SJSA1 (cell line): ENCODE measurements at regions not wholly inside any gene's neighbourhood (a gene's known extent, or its start where the extent isn't known, plus 50 kb on each side); places are given as distances from the start of the nearest gene placed in this dataset.
"Not testable (repeated sequence)": the region's sequence is repeated elsewhere in the genome, so short reads cannot be mapped to it uniquely, and the experiment has no call there.

ENCODE experiments used
- DNase-seq, 2 experiments: peaks; one replicate each; pipeline ENCODE4 v3.0.0-alpha.2; 2015 to 2020; ENCODE audit warnings: low spot score in 2 of 2, low read depth in 1 of 2
- H3K27ac ChIP-seq: fragments of 250-450 bp; sonication (Bioruptor Pico); 2 replicates; pipeline ENCODE4 v1.5.1; 2020; ENCODE audit warnings: mild to moderate bottlenecking, moderate library complexity
- H3K27me3 ChIP-seq: fragments of 250-450 bp; sonication (Bioruptor Pico); replicated peaks from 2 replicates; pipeline ENCODE4 v1.5.1; 2020; ENCODE audit warnings: mild to moderate bottlenecking, moderate library complexity
- H3K36me3 ChIP-seq: fragments of 250-450 bp; sonication (Bioruptor Pico); 2 replicates; pipeline ENCODE4 v1.5.1; 2020; ENCODE audit warnings: mild to moderate bottlenecking
- H3K4me1 ChIP-seq: fragments of 250-450 bp; sonication (Bioruptor Pico); replicated peaks from 2 replicates; pipeline ENCODE4 v1.6.1; 2021; ENCODE audit warnings: mild to moderate bottlenecking
- H3K4me3 ChIP-seq: fragments of 250-450 bp; sonication (Bioruptor Pico); 2 replicates; pipeline ENCODE4 v1.5.1; 2020; ENCODE audit warnings: mild to moderate bottlenecking
- H3K9me3 ChIP-seq: fragments of 250-450 bp; sonication (Bioruptor Pico); replicated peaks from 2 replicates; pipeline ENCODE4 v1.5.1; 2020; ENCODE audit warnings: mild to moderate bottlenecking

DNA sequence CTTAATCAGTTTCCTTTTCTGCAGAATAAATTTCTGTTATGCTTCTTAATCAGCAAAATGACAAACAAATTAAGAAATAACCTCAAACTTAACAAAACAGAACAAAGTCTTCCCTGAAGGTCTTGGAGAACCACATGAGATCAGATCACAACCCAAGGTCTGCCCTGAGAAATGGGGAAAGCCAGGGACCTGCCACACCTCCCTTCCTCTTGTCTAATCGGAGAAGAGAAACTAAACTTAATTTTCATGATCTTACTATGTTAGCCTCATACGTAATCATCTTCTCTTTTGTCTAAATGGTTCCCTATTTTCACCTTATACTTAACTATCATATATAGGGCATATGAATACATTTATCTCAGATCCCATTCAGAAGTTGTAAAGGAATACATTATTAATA is 405.4 kb upstream of the SPATA31A3 start:
- H3K4me3 ChIP-seq, H3K27ac ChIP-seq, H3K27me3 ChIP-seq, DNase-seq, H3K4me1 ChIP-seq, H3K36me3 ChIP-seq, H3K9me3 ChIP-seq: not testable (repeated sequence)

DNA sequence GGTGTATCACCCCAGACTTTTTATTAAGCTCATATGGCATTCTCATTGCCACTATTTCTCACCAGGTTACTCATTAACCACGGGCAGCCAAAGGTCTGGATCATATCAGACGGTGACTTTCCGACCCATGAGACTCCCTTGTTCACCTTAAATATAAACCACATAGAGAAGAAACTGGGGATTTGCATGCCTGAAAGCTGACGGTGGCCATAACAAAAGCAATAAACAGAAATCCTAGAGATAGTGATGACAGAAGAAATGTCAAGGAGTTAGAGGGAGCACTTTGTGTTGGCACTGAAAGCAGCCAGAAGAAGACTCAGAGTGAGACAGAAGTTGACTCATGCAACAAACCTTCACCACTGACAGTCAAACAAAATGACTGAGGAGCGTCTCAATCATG is 402.4 kb upstream of the SPATA31A3 start:
- H3K36me3 ChIP-seq, H3K9me3 ChIP-seq, H3K27me3 ChIP-seq, DNase-seq, H3K4me3 ChIP-seq, H3K27ac ChIP-seq, H3K4me1 ChIP-seq: not testable (repeated sequence)

DNA sequence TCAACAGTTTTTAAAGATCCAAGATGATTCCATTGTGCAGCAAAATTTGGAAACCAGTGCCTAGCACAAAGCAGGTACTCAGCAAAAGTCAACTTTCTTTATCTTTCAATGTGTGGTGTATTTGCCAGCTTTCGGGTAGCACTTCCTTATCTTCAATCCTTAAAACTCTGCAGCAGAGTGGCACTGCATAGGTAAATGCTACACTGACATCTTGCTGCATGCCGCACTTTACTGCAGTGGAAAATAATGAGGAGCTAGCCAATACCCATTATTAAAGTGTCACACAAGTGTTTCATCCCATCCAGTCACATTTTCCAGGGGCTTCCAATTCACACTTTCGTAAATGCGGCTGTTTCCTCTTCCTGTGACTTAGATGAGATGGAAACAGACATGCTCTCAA is 401.7 kb upstream of the SPATA31A3 start:
- H3K36me3 ChIP-seq, H3K27ac ChIP-seq, H3K4me1 ChIP-seq, H3K27me3 ChIP-seq, H3K9me3 ChIP-seq, H3K4me3 ChIP-seq, DNase-seq: not testable (repeated sequence)

GRCh38 chr9:67369664-67370063 is 377.3 kb upstream of the SPATA31A3 start:
- H3K36me3 ChIP-seq, H3K27me3 ChIP-seq, H3K27ac ChIP-seq, DNase-seq, H3K4me1 ChIP-seq, H3K4me3 ChIP-seq, H3K9me3 ChIP-seq: not testable (repeated sequence)

- not testable (repeated sequence) for H3K4me1 ChIP-seq, H3K9me3 ChIP-seq, DNase-seq, H3K4me3 ChIP-seq, H3K27me3 ChIP-seq, H3K27ac ChIP-seq, H3K36me3 ChIP-seq
Observed at GRCh38 chr9:67362325-67362724, 370.0 kb upstream of the SPATA31A3 start.

DNA sequence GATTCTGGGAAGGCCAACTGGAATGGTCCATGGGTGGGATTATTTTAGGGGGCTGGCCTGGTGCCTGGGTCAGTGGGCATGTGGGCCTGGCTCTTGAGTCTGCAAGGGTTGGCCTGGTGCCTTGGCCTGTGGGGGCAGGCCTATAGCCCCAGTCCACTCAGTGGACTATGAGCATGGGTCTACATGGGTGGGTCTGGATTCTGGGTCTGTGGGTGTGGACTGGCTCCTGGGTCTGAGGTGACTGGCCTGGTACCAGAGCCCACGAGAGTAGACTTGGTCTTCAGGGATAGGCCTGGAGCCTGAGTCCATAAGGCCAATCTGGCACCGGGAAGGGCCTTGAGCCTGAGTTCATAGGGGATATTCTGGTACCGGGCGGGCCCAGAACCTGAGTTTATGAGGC is 361.6 kb upstream of the SPATA31A3 start:
- H3K4me3 ChIP-seq, H3K36me3 ChIP-seq, H3K9me3 ChIP-seq, DNase-seq, H3K27me3 ChIP-seq, H3K27ac ChIP-seq, H3K4me1 ChIP-seq: not testable (repeated sequence)

DNA sequence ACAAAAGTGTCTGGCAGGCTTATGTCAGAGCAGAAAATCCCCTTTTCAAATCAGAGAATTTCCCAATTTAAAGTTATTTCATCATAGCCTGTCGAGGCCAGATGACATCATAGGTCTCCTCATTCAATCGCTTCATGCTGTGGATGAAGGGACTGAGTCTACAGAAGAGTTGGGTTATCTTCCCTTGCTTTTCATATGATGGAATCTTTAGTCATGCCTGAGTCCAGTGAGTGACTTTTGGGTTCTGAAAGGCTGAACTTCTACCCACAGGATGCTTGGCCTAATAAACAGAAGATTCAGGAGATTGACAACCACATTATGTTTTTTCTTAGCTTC is 357.0 kb upstream of the SPATA31A3 start:
- H3K27ac ChIP-seq, H3K9me3 ChIP-seq, H3K4me1 ChIP-seq, H3K27me3 ChIP-seq, DNase-seq, H3K36me3 ChIP-seq, H3K4me3 ChIP-seq: not testable (repeated sequence)

DNA sequence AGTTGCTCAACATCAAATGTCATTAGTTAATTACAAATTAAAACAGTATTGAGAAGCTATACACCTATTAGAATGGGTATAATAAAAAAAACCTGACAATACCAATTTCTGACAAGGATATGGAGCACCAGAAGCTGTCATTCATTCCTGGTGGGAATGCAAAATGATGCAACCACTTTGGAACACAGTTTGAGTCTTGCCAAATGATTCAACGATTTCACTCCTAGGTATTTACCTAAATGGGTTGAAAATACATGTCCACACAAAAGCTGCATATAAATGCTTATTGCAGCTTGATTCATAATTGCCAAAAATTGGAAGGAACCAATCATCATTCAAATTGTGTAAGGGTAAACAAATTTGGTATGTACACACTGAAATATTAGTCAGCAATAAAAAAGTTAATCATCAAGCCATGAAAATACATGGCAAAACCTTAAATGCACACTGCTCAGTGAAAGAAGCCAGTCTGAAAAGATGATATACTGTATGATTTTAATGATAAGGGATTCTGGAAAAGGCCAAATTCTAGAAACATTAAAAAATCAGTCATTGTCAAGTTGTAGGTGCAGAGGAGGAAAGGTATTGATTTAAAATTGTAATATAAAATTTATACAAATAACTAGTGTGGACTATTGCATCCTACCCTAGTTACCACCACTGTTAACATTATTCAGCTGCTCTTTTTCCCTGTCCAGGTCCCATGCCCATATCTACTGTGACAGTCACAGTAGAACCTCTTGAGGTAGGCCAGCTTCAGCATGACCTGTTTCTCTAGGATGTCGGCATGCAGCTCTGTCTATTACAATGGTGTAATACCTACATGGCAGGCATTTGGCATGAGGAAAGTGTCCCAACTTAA is 356.4 kb upstream of the SPATA31A3 start:
- not testable (repeated sequence) for H3K9me3 ChIP-seq, H3K36me3 ChIP-seq, H3K27me3 ChIP-seq, H3K27ac ChIP-seq, DNase-seq, H3K4me1 ChIP-seq, H3K4me3 ChIP-seq

DNA sequence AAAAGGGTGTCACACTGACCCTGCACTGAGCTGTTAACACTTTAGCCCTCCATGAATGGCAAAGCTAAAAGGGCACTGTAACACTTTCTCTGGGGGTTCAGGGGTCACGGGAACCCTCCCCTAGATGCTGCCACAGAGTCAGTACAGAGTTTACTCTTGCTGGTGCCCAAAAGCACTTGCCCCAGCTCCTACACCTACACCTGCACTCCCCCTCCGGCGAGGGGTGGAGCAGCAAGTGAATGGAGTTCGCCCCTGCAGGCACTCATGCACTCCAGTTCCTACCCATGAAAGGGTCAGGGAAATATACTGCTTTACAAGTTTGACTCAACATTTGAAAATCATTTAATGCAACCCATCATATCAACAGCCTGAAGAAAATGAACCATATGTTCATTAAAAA is 355.7 kb upstream of the SPATA31A3 start:
- not testable (repeated sequence) for H3K4me1 ChIP-seq, DNase-seq, H3K27me3 ChIP-seq, H3K36me3 ChIP-seq, H3K27ac ChIP-seq, H3K4me3 ChIP-seq, H3K9me3 ChIP-seq

- DNase-seq, H3K4me3 ChIP-seq, H3K9me3 ChIP-seq, H3K4me1 ChIP-seq, H3K27me3 ChIP-seq, H3K36me3 ChIP-seq, H3K27ac ChIP-seq: not testable (repeated sequence)
Observed at GRCh38 chr9:67339216-67339615, 346.9 kb upstream of the SPATA31A3 start.

- H3K36me3 ChIP-seq, H3K4me1 ChIP-seq, H3K27me3 ChIP-seq, DNase-seq, H3K4me3 ChIP-seq, H3K27ac ChIP-seq, H3K9me3 ChIP-seq: not testable (repeated sequence)
Observed at GRCh38 chr9:67338201-67338600, 345.9 kb upstream of the SPATA31A3 start.

- DNase-seq, H3K4me3 ChIP-seq, H3K27ac ChIP-seq, H3K36me3 ChIP-seq, H3K9me3 ChIP-seq, H3K27me3 ChIP-seq, H3K4me1 ChIP-seq: not testable (repeated sequence)
Observed at GRCh38 chr9:67334727-67335572, 342.6 kb upstream of the SPATA31A3 start.

DNA sequence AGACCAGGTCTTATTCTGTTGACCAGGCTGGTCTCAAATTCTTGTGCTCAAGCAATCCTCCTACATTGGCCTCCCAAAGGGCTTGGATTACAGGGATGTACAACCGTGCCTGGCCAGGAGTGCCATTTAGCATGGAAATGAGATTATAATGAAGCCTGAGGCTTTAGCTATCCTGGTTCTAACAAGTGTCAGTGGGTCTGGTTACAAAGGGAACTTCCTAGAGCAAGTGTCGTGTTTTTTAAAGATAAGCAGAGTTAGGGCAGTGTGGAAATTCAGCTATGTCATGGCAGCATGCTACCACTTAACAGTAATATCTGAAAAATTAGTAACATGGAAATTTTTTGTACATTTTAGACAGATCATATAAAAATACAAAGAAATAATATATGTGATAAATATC is 339.3 kb upstream of the SPATA31A3 start:
- H3K27me3 ChIP-seq, H3K4me1 ChIP-seq, H3K27ac ChIP-seq, H3K9me3 ChIP-seq, H3K36me3 ChIP-seq, H3K4me3 ChIP-seq, DNase-seq: not testable (repeated sequence)

- H3K9me3 ChIP-seq, H3K4me1 ChIP-seq, H3K27me3 ChIP-seq, H3K4me3 ChIP-seq, H3K36me3 ChIP-seq, H3K27ac ChIP-seq, DNase-seq: not testable (repeated sequence)
Observed at GRCh38 chr9:67313409-67313808, 321.1 kb upstream of the SPATA31A3 start.
